GM18507 (cell line): ENCODE measurements at regions not wholly inside any gene's neighbourhood (a gene's known extent, or its start where the extent isn't known, plus 50 kb on each side); places are given as distances from the start of the nearest gene placed in this dataset.
"Not testable (repeated sequence)": the region's sequence is repeated elsewhere in the genome, so short reads cannot be mapped to it uniquely, and the experiment has no call there.

Source experiments
- DNase-seq: peaks from one replicate; pipeline ENCODE4 v3.0.0; 2011; ENCODE audit warnings: low read depth; ENCODE audit not compliant: insufficient read length; ENCODE audit errors: extremely low spot score
- FAIRE-seq: peaks from 2 replicates; lab custom pipeline; 2011; peaks lifted over from hg19 to GRCh38; lab: Jason Lieb, UNC

DNA sequence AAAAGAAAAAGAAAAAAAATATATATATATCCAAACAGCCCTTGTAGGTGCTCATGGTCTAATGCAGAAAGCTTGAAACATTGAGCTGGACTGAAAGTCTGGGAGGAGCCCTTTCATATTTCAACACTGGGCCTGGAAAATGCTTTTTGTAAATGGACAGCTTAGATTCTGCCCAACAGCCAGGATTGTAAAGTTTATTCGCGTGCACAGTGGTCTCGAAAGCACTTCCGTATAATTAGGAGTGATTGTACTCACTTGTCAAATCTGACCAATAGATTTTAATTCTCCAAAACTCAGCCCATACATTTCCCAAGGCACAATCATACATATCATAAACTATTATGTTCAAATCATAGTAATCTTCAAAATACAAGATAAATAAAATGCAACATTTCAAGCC is 260.1 kb downstream of the COL4A1 start:
- FAIRE-seq: no peak
- DNase-seq: no peak

DNA sequence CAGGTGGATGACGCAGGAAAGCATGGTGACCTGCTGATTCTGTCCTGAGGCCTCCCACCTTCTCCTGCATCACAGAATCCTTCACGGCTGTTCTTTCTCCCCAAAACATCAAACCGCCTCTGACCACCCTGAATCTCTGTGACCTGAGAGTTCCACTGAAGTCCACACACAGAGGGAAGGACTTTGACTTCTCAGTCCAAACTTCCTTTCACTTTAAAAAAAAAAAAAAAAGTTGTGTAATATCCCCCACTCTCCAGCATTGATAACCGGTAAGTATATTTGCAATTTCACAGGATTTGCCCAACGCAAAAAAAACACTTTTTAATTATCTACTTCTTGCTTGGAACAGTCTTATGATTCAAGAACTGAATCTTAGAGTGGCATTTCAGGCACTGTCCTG is 259.5 kb upstream of the IRS2 start:
- FAIRE-seq (no peak), DNase-seq (no peak)

DNA sequence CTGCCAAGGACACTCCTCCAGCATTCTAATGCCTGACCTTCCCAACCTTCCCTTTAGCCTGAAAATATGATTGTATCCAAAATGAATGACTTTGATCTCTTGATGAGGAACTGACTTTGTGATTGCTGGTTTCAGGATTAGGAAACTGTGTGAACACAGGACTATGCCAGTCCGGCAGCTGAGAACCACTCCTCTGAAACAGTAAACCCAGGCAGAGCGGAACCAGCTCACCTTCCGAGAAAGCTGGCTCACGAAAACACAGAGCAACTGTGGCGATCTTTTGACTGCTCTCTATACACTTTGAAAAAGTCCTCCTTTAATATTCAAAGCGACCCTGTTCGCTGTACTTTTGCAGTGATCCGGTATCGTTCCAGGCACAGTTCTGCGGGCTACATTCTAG is 258.8 kb upstream of the IRS2 start:
- DNase-seq: no peak
- FAIRE-seq: no peak

DNA sequence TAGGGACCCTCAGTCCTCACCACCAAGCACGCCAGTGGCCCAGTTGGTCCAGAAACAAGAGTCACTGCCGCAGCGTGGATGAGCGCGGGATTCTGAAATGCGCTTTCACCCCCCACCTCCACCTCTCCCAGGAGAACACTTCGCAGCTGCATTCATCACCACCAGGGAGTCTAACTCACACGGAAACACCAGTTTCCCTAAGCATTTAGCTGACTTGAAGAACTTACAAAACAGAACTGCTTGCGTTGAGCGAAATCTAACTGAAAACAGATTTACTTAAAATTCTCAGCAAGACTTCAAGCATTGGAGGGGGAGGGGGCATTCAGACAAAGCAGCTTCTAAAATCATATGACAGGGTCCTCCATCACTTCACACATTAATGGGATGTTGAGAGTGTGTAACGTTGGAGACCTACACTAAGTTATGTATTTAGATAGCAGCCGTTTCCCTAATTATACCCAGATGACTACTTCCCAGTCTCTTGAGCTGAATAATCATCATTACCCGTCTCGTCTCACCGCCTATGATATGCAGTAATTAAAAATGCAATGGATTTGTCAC is 258.2 kb upstream of the IRS2 start:
- FAIRE-seq: no peak

DNA sequence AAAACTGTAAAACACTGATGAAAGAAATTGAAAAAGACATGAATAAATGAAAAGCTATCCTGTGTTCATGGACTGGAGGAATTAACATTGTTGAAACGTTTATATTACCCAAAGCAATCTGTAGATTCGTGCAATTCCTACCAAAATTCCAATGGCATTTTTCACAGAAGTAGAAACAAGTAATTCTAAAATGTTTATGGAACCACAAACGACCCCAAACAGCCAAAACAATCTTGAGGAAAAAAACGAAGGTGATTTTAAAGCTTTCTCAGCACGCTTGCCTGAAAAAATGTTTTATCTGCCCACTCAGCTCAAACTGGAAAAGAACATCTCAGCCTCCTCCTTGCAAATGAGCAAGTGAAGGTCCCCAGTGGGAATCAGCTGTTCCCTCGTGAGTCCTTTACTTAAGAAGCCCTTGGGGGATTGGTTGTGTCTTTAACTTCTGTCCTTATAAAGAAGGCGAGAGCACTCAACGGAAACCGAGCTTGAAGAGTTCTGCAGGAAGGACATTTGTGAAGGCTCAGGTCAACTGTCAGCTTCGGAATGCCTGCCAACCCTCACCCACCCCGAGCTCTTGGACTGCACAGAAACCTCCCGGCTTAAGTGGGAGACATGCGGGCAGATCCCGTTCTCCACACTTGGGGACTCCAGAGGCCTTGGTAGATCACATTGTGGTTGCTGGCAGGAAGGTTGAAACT is 256.0 kb upstream of the IRS2 start:
- no peak for FAIRE-seq
- DNase-seq: no peak

More for the DNA sequence above, 258.2 kb upstream of the IRS2 start:
- DNase-seq: no peak

DNA sequence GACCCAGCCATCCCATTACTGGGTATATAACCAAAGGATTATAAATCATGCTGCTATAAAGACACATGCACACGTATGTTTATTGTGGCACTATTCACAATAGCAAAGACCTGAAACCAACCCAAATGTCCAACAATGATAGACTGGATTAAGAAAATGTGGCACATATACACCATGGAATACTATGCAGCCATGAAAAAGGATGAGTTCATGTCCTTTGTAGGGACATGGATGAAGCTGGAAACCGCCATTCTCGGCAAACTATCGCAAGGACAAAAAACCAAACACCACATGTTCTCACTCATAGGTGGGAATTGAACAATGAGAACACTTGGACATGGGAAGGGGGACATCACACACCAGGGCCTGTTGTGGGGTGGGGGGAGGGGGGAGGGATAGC is 255.3 kb upstream of the IRS2 start:
- not testable (repeated sequence) for DNase-seq, FAIRE-seq

DNA sequence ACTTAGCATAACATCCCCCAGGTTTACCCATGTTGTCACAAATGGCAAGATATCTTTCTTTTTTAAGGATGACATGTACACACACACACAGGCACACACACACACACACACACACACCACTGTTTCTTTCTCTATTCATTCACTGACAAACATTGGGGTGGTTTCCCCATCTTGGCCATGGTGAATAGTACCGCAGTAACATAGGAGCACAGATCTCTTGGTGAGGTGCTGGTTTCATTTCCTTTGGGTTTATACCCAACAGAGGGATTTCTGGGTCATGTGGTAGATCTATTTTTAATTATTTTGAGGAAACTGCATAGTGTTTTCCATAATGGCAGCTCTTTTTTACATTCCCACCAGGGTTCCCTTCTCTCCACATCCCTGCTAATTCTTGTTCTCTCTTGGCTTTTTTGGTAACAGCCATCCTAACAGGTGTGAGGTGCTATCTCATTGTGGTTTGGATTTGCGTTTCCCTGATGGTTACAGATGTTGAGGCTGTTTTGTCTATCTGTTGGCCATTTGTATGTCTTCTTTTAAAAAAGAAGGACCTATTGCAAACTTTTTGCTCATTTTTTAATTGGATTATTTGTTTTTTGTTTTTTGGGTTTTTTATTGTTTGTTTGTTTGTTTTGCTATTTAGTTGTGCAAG is 251.7 kb upstream of the IRS2 start:
- no peak for DNase-seq
- no peak for FAIRE-seq

DNA sequence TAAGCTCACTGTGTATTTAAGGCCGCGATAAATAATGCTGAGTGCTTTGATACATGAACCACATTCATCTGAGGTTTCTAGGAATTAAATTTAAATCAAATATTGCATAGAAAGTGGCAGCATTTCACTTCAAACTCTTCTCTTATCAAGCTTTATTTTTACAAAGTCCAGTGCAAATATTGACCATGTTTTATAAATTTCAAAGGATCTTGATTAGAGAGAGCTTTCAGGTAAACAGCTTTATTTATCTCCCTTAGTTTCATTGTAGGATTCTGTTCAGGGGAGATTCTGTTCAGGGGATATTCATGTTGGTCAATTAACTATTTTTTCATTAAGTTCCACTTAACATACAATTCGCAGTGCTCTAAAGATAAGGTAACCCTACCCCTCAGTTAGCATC is 249.7 kb upstream of the IRS2 start:
- no peak for DNase-seq
- FAIRE-seq: no peak

DNA sequence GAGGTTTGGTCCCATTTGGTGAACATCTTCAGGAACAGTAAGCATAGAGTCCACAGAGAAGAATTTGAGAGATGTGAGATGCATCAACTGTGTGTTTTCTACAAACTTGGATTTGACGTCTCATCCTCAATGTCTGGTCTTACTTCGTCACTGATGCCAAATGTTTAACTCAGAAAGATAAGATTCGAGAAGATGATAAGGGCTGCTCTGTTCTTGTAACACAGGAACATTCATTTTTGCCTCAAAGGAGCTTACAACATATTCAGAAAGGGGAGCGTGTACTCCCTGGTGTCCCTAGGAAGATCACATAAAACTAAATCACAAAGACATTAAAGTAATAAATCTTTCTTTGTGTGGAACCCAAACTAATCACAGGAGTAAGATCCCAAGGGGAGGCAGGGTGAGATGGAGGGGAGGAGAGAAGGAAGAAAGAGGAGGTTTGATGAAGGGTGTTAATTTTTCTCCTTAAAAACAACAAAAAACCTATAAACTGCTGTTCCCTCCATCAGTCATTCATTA is 247.7 kb upstream of the IRS2 start:
- DNase-seq (no peak), FAIRE-seq (no peak)

DNA sequence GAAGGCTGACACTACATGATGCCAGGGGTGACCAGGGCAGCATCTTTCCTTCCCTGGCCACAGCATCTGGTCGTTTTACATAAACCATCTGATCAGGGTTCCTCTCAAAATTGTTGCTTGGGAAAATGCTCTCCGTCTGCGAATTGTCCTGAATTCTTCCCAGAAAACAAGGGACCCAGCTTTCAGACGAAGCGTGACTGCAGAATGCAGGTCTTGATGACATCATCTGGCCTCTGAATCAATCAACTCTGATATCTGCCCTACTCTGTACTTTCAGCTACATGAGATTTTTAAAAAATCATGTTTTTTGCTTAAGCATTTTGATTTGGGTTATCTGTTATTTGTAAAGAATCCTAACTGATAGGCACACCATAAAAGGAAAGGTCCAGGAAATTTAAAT is 246.6 kb upstream of the IRS2 start:
- FAIRE-seq (no peak), DNase-seq (no peak)

DNA sequence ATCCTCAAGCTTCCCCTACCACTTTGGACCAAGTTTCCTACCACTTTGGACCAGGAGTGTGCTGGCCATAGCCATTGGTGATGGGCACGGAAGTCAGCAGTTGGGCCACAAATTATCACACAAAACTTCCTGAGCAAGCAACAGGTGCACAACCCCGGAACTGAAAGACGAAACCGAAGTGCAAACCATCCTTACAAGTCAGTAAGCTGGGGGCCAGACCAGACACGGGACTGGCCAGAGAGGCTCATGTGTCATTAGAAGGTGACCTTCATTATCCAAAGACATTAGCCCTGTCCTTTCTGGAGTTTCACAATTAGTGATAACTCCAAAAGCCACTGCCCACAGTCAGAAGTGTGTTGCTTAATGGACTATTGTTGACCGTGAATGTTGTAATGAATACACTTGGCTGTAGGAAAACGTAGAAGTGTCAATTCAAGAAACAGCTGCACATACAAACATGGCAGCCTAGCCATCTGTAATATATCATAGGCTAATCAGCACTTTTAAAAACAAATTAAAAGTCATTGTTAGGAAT is 244.1 kb upstream of the IRS2 start:
- FAIRE-seq (no peak), DNase-seq (no peak)

DNA sequence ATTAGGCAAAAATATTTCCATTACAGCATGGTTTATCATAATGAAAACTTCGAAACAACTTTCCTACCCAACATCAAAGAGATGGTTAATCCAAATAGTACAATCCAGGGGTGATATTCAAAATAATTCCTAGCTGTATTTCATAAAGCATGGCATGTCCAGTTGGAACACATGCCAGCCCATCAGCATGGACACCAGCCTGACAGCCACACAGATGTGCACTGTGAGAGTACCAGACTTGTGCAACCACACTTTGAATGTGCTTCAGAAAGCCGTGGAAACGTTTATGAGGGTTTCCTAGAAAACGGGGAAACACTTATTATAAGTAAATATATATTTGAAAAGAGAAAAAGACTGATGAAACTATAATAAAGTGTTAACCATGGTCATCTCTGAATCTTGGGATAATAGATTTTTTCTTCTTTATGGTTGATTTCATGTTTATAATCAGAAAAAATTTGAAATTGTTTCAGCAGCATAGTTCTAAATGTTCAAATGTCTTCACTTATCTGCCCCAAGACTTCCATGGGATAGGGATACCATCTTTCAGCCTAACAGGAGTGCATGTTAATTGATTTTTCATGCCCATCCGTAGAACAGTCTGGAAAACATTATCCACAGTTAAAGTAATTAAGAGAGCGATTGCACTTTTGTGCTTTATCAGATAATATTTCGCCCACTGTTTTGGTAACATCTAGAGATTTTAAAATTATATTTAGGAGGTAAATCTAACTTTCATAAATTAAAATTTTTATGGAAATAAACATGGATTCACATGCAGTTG is 242.6 kb upstream of the IRS2 start:
- no peak for DNase-seq
- no peak for FAIRE-seq

DNA sequence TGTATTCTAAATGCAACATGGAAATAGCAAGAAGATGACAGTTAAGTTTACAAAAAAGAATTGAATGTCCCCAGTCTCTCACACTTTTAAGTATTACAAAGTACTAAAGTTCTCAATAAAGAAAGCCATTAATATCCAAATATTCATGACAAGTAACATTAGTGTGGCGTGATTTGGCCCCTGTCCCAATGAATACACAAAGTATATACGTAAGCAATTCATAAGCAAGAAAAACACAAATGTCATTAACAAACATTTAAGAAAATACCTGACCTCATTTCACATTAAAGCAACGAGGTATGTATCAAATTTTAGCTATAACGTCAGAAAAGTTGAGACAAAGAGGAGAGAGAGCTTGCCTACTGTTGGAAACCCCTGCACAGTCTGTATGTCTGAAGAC is 241.9 kb upstream of the IRS2 start:
- FAIRE-seq (no peak), DNase-seq (no peak)

DNA sequence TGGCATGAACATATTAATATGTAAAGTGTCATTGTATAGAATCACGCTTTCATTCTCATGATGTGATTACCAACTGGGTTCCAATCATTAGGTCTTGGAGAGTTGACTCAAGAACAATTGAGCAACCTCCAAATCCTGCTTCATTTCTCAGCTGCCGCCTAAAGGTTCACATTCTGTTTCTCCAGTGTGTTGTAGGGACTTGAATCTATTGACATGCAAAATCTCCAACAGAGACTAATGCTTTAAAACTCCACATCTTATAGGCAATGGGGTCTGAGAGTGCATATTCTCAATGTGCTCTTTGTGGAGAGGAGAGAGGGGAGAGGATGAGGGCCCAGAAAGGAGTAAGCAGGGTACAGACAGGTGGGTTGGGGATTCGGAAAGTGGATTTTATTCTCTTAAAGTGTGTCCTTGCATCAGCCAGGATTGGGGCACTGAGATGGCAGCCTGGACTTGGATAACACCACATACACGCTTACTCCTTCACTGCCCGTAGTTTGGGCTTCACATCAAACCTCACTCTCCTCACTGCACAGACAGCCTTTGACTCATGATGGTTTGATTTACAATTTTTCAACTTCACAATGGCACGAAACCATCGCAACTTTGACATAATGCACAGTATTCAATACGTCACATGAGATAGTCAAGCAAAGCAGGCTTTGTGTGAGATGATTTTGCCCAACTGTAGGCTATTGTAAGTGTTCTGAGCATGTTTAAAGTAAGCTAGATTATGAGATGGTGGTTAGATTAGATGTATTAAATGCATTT is 241.3 kb upstream of the IRS2 start:
- DNase-seq (no peak), FAIRE-seq (no peak)

DNA sequence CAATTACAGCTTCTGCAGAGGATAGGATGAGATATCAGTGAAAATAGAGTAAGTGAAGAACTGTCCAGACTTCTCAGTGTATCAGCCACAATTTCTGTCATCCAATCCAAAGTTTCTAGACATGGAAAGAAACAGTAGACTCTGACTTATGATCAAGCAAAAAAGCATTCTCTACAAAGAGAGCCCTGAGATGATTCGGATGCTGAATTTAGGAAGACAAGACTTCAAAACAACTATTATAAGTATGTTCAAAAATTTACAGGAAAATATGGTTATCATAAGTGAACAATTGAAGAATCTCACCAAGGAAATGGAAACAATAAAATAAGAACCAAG is 238.2 kb upstream of the IRS2 start:
- FAIRE-seq (no peak), DNase-seq (no peak)

DNA sequence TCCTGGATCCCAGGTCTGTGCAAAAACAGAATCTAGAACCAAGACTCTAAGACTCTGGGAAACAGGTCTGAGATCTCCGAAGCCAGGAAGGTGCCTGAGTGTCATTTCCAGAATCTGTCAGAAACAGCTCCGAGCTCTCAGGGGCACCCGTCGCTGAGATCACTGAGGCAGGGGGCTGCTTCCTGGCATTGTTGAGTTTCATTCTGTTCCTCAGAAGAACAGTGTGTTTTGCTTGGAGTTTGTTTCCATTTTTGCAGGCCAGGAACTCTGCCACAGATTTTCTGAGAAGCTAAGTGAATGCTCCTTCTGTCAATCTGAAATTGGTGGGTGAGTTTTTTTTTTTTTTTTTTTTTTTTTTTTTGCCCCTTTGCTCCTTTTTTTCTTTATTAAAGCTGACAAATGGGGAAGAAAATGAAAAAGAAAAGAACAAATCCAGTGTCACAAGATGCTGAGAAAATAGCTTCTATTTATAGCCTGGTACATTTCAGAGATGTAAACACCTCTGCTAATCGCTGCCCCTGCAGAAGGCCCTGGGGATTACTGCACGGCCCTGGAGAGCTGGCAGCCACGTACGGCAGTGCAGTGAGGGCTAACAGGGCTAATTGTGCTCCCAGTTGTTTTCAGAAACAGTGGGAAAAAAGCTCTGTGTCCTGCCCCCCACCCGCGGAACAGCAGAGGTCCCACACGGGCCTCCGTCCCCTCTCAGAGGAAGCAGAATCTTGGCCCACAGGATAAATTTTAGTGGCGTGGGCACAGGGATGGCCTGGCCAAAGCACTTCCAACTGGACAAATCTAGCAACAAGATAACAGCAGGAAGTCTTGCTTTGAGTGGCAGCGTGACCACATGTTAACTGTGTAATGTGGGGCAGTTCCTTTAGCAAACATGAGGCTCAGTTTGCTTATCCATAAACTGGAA is 237.6 kb upstream of the IRS2 start:
- DNase-seq (no peak), FAIRE-seq (no peak)

DNA sequence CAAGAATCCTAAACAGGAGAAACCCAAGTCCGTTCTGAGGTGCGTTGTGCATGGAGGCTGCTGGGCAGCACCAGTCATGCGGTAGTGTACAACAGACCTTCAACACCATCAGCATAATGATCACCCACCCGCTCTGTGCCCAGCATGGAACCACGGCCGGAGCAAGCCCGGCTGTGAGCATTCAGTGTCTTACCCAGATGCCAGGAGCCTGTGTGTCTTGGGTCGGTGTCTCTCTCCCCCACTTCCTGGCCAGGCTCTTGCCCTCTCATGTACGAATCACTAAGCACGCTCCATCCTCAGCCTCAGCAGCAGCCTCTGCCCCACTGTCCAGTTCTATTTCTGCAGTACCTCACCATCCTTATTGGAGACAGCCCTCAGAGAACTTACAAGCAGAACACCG is 231.6 kb upstream of the IRS2 start:
- FAIRE-seq (no peak), DNase-seq (no peak)

DNA sequence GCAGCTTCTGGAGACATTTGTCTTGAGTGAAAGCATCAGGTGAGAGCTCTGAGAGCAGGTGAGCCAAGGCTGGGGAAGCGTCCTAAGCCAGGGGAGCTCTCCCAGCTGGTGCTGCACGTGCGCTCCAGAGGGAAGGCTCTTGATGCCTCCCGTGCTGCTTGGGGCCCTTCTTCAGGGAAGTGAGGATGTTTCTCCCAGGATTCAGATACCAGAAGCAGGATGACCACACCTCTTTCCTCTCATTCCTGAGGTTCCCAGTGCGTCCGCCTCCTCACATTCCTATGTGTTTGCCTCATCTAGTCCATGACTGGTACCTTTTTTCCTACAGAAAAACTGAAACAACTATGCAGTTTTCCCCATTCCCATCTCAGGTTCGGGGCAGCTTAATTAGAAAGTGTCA is 231.0 kb upstream of the IRS2 start:
- FAIRE-seq (no peak), DNase-seq (no peak)
